ENCODE measurements at regions not wholly inside any gene's neighbourhood (a gene's known extent, or its start where the extent isn't known, plus 50 kb on each side); places are given as distances from the start of the nearest gene placed in this dataset.

- DNase-seq = peak in 4 of 7 donors; percentile 28 to 65 (median 56)
- no peaks in the 10 kb centered on the region for H3K36me3 ChIP-seq (replicated peaks in 1 of 2)
Measured at GRCh38 chr1:182147136-182147820, 85.8 kb upstream of the ZNF648 start.

GRCh38 chr1:182146286-182146685 is 84.8 kb upstream of the ZNF648 start:
- Histone ChIP-seq H3K4me3 (no peak overlapping the region), H3K9me3 (replicated peaks in 1 of 3) (no peaks in the 10 kb centered on the region), H3K27me3 (no peaks in the 10 kb centered on the region), H3K36me3 (replicated peaks in 1 of 2) (no peaks in the 10 kb centered on the region), H3K27ac (peak overlapping the region in 2 of 5 donors; percentile 30 to 88), H3K4me1 (replicated peaks in 1 of 2) (peaks cover 4 to 21% of the 10 kb centered on the region in 2 donors)
- no peak for TF ChIP-seq POLR2A (IDR thresholded peaks at IDR 0.05)
- TF ChIP-seq CTCF (IDR thresholded peaks at IDR 0.05) = no peak
- intact Hi-C loops (cut with DNase I) = no loop called here
- WGBS, 4 donors = 79 to 93% (median 88%) methylated on average over 5 of the region's 5 CpGs
- DNase-seq = no peak

More at GRCh38 chr1:182147136-182147820, 85.8 kb upstream of the ZNF648 start:
- no peak overlapping the region for H3K4me3 ChIP-seq
- WGBS, 4 donors = 64 to 74% (median 70%) methylated on average over 4 of the region's 4 CpGs
- intact Hi-C loops (cut with DNase I) = no loop called here
- no peaks in the 10 kb centered on the region for H3K27me3 ChIP-seq
- H3K9me3 ChIP-seq (replicated peaks in 1 of 3) = no peaks in the 10 kb centered on the region
- H3K27ac ChIP-seq = peak overlapping the region in 3 of 5 donors; percentile 10 to 54 (median 30)
- TF ChIP-seq CTCF (IDR thresholded peaks at IDR 0.05) (no peak), POLR2A (IDR thresholded peaks at IDR 0.05) (no peak)
- peaks cover 4 to 21% of the 10 kb centered on the region in 2 donors for H3K4me1 ChIP-seq (replicated peaks in 1 of 2)

- Histone ChIP-seq H3K4me3 (no peak overlapping the region), H3K36me3 (replicated peaks in 1 of 2) (no peaks in the 10 kb centered on the region), H3K9me3 (replicated peaks in 1 of 3) (no peaks in the 10 kb centered on the region), H3K27me3 (no peaks in the 10 kb centered on the region), H3K27ac (peak overlapping the region; percentile 20 to 91 (median 58)), H3K4me1 (replicated peaks in 1 of 2) (peaks cover 4 to 21% of the 10 kb centered on the region in 2 donors)
- TF ChIP-seq CTCF (IDR thresholded peaks at IDR 0.05) (no peak), POLR2A (IDR thresholded peaks at IDR 0.05) (no peak)
- no peak for DNase-seq
- WGBS, 4 donors = 72 to 79% (median 74%) methylated on average over 5 of the region's 5 CpGs
- intact Hi-C loops (cut with DNase I) = no loop called here
Measured at GRCh38 chr1:182145441-182145840, 83.9 kb upstream of the ZNF648 start.

GRCh38 chr1:182144646-182145030 is 83.1 kb upstream of the ZNF648 start:
- TF ChIP-seq POLR2A (IDR thresholded peaks at IDR 0.05) (no peak), CTCF (IDR thresholded peaks at IDR 0.05) (no peak)
- H3K4me1 ChIP-seq (replicated peaks in 1 of 2) = peaks cover 4 to 21% of the 10 kb centered on the region in 2 donors
- H3K27me3 ChIP-seq = no peaks in the 10 kb centered on the region
- 54 to 64% (median 63%) methylated on average over 3 of the region's 3 CpGs for WGBS, 4 donors
- H3K36me3 ChIP-seq (replicated peaks in 1 of 2) = no peaks in the 10 kb centered on the region
- no peak overlapping the region for H3K4me3 ChIP-seq
- no peak for DNase-seq
- H3K27ac ChIP-seq = peak overlapping the region; percentile 30 to 95 (median 58)
- no peaks in the 10 kb centered on the region for H3K9me3 ChIP-seq (replicated peaks in 1 of 3)
- intact Hi-C loops (cut with DNase I) = no loop called here
